GM03348 (cell line): ENCODE measurements at regions not wholly inside any gene's neighbourhood (a gene's known extent, or its start where the extent isn't known, plus 50 kb on each side); places are given as distances from the start of the nearest gene placed in this dataset.

Source experiments
- DNase-seq: peaks from one replicate; pipeline ENCODE4 v3.0.0; 2012; ENCODE audit warnings: low spot score

DNA sequence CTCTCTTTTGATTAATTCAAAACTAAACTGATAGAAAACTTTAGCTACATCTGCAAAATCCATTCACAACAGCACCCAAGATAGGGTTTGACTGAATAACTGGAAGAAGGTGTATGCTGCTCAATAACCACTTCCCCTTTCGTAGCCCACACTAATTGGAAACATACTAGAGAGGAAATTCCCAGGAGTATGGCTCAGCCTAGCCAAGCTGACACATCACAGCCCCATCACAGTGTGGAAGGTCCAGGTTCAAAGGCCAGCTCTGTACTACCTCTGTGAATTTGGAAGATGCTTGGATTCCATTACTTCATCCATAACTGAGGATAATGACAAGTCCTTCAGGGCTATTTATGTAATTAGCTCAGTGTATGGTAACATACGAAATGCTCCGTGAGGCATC, 185.4 kb downstream of the FBXO15 start:
- peak; percentile 28 for DNase-seq

DNA sequence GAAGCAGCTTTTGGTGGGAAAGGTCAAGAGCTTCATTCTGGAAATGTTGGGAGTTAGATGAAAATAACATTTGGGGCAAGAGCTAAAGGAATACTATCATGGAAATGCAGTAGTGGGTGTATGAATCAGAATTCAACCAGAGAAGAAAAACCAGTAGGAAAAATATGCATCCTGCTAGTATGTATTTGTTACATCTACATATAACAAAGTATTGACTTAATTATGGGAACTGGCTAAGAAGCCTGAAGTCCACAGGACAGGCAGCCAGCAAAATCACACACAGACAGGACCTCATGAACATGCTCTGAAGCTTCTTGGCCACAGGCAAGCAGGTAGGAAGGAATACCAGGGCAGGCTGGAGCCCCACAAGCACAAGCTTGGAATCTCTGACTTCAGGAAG, 185.8 kb downstream of the FBXO15 start:
- no peak for DNase-seq

DNA sequence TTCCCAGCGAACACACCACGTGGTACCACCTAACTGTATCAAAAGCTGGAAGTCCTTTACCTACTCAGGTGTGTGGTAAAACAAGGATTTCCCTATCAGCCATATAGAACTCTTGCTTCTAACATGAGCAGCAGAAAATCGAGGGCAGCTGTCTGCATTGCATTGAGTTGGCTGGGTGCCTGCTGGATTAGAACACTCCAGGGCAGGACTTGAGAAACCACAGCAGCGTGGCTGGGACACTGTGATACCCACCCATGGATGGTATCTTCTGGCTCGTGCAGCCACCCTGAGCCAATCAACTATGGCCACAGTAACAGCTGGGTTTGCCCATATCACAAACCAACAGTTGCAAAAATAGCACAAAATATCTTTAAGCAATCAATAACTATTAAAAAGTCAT, 188.3 kb downstream of the FBXO15 start:
- no peak for DNase-seq

DNA sequence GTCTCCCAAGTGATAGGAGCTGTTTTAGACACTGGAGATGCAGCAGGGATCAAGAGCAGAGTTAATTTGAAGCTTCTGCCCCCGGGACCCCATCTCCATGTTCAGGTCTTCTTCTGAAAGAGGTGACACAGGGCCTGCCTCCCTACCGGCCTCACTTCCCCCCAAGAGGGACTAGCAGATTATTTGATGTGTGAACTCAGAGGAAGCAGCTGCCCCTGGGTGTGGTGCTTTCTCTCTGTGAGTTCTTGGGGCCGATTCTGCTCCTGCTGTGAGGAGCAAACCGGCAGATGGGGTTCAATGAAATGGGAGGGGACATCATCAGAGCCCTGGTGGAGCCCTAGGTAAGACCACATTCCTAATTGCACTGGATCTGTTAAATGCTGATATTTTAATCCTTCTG, 193.4 kb downstream of the FBXO15 start:
- DNase-seq: no peak

DNA sequence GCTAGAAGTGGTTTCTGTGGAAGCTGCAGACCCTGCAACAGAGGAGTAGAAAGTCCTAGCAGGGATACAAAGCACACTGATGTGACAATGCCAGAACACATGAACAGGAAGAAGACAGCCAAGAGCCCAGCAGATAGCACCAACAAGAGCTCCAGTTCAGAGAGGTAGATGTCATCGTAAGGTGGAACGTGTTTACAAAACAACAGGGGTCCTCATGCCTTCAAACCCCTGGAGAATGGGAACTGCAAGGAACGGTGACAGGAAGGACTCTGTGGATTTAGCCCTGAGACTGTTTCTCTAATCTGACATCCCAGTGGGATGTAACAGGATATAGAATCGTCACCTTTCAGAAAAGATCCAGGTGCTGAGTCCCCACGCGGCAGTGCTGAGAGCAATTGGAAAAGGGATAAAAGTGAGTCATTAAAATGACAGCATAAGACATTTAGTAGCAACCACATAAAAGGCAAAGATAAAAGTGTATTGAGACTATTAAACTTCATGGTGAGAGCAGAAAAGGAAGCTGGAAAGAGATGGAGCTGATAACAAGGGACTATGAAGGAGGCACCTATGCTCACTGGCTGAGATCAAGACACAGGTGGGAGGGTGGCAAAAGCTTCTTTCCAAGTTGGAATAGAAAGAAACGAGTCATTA, 195.2 kb downstream of the FBXO15 start:
- no peak for DNase-seq

DNA sequence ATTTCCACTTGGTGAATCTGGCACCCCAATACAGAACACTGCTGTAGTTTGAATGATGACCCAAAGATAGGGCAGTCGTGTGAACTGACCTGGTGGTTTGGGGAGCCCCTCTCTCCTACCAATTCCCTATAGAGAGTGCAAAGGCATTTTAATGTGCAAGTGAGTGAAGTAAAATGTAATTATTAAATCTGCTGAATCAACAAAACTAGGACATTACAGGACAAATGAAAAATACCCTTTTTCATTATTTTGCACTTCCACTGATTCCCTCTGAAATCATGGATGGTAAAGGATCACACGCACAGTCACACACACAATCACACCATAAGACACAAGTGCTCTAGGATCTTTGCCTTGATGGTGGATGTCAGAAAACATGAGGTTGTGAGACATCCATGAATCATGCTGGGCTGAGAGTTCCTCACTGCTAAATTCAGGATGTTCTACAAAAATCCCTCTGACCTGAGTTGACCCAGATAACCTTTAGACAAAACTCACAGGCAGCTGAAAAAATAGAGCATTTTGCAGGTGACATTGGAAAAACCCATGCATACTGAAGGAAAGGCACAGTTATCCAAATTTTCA, 197.4 kb downstream of the FBXO15 start:
- no peak for DNase-seq

DNA sequence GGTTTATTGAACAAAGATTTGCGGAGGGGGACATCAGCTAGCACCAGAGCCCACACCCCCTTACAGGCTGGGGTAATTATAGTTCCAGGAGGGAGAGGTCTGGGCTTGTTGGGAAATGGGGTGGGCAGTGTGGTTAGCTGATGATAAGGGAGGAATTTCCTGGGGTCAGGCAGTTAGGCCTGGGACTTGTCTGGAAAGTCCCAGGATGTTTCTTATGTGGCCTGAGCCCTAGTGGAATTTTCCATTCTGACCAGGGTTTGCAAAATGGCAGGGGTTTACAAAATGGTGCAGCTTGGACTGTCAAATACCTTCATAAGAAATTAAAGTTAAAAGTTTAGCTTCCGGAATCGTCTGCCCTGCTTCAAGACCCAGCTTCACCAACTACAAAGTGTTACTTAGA, 199.1 kb downstream of the FBXO15 start:
- DNase-seq: no peak

DNA sequence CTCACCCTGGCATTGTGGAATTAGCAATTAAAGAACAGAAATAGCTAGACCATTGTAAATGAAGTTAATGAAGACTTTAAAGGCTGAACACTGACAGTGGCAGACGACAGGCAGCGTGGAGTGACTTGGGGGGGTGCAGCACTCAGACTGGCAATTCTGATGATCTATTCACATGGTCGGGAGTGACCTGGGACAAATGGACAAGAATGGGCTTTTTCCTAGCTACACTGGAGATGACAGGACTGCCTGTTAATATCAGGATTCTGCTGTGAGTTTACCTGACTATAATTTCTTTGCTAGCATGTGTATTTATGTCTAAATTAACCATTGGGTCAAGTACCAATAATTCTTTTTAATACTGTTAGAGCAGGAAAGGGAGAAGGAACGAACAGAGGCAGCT, 199.6 kb downstream of the FBXO15 start:
- no peak for DNase-seq

DNA sequence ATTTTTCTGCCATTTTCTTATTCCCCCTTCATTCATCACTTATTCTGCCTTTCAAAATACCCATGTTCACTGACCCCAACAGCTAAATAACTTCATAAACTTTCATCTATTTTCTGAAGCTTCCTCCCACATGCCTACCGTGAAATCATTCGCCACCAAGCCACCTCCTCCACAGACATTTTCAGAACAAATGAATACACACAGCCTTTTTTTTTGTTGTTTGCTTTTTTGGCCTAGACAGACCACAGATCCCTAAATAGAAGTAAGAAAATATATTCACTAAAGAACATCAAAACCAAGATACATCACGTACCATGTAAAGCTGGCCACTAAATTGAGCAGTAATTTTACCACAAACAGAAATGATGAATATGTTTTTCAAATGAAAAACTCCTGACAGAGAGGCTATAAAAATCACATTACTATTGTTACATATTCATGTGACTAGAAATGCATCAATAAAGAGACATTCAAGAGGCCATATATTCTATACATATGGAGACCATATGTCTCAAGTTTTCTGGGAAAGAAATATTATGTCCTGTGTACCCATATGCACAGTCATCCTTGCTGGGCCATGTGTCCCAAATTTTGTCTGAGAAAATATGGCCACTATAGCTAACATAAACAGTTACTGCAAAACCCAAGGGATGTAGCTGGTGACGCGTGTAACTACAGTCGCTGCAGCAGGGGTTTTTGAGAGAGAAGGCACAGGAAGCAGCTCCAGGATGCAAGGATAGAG, 200.3 kb downstream of the FBXO15 start:
- no peak for DNase-seq

DNA sequence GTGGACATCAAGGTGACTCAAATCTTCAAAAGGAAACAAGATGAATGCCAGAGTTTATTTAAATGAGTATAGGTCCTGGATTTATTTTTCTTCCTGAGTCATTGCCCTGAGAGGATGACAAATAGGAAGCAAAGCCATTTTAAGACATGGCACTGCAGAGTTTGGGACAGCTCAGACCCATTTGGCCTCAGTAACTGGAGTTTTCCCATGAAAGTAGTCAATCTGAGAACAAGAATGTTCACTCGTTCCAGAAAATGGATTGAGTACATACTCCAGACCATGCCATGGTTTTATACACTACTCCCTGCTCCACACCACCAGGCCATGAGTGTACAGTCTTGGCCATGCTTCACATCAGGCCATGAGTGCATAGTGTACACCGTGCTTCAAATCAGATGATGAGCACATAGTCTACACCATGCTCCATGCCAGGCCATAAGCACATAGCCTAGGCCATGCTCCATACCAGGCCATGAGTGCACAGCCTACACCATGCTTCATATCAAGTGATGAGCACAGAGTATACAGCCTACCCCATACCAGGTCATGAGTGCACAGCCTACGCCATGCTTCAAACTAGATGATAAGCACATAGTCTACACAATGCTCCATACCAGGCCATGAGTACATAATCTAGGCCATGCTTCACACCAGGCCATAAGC, 202.4 kb downstream of the FBXO15 start:
- DNase-seq: no peak

DNA sequence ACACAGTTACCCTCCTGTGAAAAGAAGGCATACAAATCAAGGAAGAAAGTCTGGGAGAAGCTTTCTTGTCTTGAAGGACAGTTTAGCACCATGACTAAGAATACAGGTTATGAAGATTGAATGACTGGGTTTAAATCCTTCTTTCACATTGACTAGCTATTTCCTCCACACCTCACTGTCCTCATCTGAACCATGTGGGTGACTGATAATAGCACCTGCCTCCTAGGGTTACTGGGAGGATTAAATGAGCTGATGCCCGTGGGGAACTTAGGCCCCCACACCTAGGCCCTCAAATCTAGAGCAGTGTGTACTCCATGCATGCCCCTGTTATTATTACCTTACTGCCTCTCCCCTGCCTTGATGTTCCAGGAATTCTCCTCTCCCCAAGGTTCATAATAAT, 202.9 kb downstream of the FBXO15 start:
- DNase-seq: no peak

DNA sequence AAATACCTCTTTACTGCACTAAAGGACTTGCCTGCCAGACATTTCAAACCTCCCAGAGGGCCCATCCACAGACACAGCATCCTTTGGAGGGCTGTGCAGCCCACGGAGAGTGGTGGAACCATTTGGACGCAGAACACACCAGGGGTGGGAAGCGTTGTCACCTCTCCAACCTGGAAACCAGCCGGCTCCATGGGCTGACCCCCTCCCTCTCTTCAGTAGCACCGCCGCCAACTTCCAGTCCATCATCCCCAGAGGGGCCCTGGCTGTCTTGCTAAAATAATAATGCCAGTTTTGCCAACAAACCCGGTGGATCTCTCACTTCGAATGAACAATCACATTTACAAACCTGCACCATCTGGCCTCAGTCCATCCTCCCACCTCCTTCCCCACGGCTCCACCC, 203.9 kb downstream of the FBXO15 start:
- DNase-seq: no peak

DNA sequence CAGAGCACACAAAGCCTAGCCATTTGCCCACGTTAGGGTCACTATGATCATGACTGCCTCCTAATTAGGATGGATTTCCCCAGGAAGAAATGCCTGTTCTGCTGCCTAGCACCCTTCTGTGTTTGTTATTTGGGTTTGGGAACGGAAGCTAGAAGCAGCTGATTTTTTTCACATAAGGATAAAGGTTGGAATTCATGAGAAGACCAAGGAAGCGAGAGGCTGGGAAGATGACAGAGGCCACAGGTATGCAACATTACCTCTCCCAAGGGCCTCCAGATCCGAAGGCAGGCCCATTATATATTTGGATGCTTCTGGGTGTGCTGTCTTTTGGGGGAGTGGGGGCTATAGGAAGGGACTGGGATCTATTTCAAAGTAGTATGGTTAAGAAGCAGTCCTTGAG, 204.7 kb downstream of the FBXO15 start:
- no peak for DNase-seq

DNA sequence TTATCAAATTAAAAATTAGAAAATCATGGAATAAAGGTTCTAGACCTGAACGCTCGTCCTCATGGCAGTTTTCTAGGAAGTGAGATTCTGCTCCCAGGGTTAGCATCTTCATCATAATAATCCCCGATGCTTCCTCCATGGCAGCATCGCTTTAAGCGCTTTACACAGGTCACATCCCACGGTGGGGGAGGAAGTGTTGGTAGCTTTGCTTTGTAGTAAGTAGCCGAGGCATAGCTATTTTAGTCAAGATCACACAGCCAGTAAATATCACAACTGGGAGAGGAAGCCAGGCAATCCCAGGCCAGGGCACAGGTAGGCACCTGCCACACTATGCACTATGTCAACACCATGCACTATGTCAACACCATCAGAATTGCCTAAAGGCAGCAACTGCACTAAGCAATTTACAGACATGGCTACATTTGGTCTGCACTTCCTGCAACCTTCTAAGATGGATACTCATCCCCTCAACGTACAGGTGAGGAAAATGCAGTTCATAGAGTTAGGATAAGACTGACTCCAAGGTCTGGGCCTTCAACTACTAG, 205.5 kb downstream of the FBXO15 start:
- DNase-seq: no peak

DNA sequence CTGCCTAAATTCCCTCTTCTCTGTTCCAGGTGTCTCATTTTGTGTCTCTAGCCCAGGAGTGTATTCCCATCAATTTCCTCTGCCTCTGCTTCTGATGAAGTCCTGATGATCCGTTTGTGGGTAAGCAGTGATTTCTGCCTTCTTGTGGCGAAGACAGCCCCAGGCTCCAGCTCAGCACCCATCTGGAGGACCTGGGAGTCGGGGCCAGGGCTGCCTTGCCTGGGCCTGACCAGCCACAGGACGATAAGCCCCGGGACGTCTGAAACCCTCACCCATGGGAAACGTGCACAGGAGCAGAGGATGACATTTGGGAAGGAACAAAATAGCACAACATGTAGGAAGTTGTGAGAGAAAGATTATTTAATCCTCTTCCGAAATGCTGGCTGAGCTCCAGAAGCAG, 206.9 kb downstream of the FBXO15 start:
- no peak for DNase-seq

DNA sequence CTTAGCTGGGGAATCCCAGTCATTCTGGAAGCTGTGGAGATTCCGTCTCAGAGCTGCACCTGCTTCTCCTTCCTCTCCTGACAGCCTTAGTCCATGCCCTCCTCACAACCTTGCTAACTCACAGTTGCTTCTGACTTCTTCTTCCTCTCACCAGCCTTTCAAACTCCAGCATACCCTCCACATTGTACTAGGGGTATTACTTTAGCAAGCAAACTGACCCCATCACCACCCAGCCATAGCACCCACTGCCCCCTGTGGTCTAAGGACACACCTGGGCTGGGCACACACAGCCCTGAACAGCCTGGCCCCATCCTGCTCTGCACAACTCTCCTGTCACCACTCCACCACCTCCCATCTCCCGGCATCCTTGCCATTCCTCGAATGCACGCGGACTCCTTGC, 208.2 kb downstream of the FBXO15 start:
- no peak for DNase-seq

DNA sequence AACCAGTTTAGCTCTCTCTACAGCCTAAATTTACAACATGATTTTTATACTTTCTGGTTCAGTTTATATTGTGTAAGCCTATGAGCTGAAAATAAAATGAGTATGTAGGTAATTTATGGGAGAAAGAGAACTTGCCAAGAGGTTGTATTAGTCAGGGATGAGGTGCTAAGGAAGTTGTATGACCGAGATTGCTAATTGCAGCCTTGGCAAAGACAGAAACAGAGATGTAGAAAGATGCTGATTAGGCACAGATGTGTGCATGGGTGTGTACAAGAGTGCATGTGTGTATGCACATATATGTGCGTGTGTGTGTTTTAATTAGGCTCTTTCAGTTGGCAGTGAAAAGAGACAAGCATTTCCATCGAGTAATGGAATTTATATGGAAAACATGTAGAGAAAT, 213.9 kb downstream of the FBXO15 start:
- DNase-seq: no peak

DNA sequence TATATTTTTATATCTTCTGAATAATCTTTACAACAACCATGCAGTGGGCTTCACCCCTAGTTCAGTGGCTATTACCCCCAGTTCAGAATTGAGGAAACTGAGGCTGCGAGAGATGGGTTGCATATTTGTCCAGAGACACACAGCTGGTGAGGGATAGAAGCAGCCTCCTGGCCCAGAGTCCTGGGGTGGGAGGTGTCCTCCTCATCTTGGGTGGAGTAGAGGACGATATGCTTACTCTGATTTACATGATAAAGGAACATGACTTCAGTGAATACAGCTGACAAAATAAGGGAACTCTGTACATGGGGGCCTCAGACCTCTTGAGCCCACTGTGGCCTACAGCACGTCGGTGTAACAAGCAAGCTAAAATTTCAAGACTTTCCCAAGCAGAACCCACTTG, 214.7 kb downstream of the FBXO15 start:
- no peak for DNase-seq

DNA sequence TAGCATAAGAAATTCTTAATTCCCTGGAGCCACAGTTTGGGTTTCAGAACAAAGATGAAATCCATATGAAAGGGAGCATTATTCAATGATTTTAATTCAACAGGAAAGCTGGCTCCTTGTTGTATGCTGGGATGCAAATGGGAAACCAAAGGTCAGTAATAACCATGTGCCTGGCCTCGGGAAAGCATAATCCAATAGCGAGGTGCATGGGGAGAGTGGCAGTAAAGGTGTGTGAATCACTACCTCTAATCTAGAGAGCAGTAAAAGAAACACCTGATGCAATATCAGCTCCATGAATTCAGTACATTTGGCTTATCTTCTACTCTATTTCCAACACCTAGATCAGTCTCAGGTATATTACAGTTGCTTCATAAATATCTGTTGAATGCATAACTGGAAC, 220.1 kb downstream of the FBXO15 start:
- DNase-seq: no peak

DNA sequence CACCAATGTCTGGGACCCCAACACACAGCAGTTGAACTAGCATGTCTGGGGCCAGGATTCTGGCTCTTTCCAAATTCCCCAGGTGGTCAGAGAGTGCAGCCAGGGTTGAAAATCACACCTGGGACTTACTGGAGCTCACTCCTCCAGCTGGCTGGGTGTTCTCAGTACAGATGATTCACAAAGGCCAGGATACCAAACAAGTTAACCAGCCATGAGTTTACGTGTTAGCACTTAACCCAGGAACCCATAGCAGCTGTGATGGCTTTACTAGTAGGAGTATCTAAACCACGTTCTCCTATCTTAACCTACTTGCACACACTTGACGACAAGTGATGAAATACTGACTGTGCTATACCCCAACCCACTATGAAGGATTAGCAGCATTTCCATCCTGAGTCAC, 222.8 kb downstream of the FBXO15 start:
- no peak for DNase-seq

DNA sequence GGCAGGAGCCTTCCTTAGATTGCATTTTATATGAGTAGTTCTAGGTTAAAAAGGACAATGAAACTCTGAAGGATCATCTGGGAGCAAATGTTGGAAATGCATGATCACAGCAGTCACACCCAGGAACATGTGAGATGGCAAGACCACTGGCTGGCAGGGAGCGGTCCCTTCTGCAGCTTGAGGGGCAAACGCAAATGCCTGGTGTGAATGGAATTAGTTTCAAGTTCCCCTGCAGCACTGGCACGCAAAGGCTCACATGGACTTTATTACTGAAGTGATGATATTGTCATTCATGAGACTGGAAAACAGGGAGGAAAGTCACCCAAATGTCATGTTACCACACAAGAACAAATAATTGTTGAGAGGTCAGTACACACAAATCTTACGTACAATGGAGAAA, 223.3 kb downstream of the FBXO15 start:
- no peak for DNase-seq

DNA sequence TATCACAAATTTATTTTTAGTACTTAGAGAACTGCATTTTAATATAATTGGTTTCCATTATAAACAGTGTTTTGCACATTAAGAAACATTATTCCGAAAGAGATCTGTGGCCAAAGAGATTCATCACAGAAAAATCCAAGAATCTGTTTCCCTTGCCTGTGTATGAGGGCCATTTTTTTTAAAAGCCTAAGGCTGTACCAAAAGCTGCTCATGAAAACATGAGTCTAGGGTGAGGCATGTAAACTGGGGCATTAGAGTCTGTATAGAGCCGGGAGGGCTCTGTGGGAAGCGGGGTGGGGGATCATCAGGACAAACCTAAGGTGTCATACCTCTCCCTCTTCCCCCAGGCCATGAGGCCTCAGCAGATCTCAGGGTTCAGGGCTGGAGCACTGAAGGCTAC, 223.8 kb downstream of the FBXO15 start:
- no peak for DNase-seq

DNA sequence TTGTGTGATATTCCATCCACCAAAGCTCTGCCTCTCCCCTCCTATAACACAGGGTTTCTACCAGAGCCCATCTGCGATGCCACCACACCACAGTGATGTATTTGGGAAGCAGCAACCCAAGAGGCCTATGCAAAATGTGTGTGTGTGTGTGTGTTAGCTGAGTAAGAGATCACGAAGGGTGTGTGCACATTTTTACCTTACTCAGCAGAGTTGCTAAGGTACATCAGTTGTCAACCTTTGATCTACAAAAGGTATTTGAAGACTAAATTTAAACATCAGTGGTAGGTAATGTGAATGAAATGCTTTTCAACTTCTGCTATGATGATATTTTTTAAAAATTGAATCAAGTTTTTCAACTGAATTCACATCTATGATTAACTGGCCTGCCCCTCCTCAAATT, 227.6 kb downstream of the FBXO15 start:
- DNase-seq: no peak
